HepG2 (cell line): ENCODE measurements at regions not wholly inside any gene's neighbourhood (a gene's known extent, or its start where the extent isn't known, plus 50 kb on each side); places are given as distances from the start of the nearest gene placed in this dataset.

Experiments
- FOXM1 ChIP-seq: sonication (generic); formaldehyde crosslinking; IDR thresholded peaks from 2 replicates; pipeline ENCODE4 v1.5.0; 2020; ENCODE audit warnings: missing genetic modification reagents
- GTF3A ChIP-seq: sonication (generic); formaldehyde crosslinking; conservative IDR thresholded peaks from 2 replicates; pipeline ENCODE4 v1.4.0; 2020; ENCODE audit warnings: mild to moderate bottlenecking, missing genetic modification reagents
- HHEX ChIP-seq: IDR thresholded peaks from 2 replicates; pipeline ENCODE4 v1.6.1; 2016; ENCODE audit warnings: control low read depth
- KAT8 ChIP-seq: IDR thresholded peaks from 2 replicates; pipeline ENCODE4 v1.6.1; 2016; ENCODE audit warnings: missing genetic modification reagents, missing compliant biosample characterization
- MTA3 ChIP-seq: sonication (generic); formaldehyde crosslinking; IDR thresholded peaks from 2 replicates; pipeline ENCODE4 v1.4.0; 2020; ENCODE audit warnings: missing genetic modification reagents
- NR2F6 ChIP-seq, 2 experiments: IDR thresholded peaks; 2 replicates each; pipeline ENCODE4 v1.6.1; 2016; ENCODE audit warnings: antibody characterized with exemption in 1 of 2, mild to moderate bottlenecking in 1 of 2
- PPARG ChIP-seq: conservative IDR thresholded peaks from 2 replicates; pipeline ENCODE4 v1.6.1; 2016; ENCODE audit warnings: missing biosample characterization, missing genetic modification reagents
- RBFOX2 ChIP-seq: fragments of 200-400 bp; formaldehyde crosslinking; IDR thresholded peaks from 2 replicates; pipeline ENCODE4 v1.6.1; 2017; ENCODE audit warnings: low read depth, mild to moderate bottlenecking, low read length
- RBM22 ChIP-seq: fragments of 200-400 bp; formaldehyde crosslinking; optimal IDR thresholded peaks from 2 replicates; pipeline ENCODE3; 2017; ENCODE audit warnings: mild to moderate bottlenecking, low read length, moderate library complexity
- SMC3 ChIP-seq: IDR thresholded peaks from 2 replicates; pipeline ENCODE4 v1.6.1; 2011; ENCODE audit warnings: low read length, improper control_type of control experiment
- TAF15 ChIP-seq: fragments of 200-400 bp; formaldehyde crosslinking; IDR thresholded peaks from one replicate; pipeline ENCODE4 v1.6.1; 2018; ENCODE audit warnings: mild to moderate bottlenecking, low read depth, low read length; ENCODE audit not compliant: poor library complexity, severe bottlenecking
- TARDBP ChIP-seq: sonication (generic); formaldehyde crosslinking; IDR thresholded peaks from 2 replicates; pipeline ENCODE4 v1.8.0; 2022; ENCODE audit warnings: mild to moderate bottlenecking, missing genetic modification reagents
- TBX2 ChIP-seq: sonication (generic); formaldehyde crosslinking; IDR thresholded peaks from 2 replicates; pipeline ENCODE4 v1.5.0; 2020; ENCODE audit warnings: missing genetic modification reagents, mild to moderate bottlenecking, borderline replicate concordance
- ZBTB38 ChIP-seq: sonication (generic); formaldehyde crosslinking; IDR thresholded peaks from 2 replicates; pipeline ENCODE4 v1.5.1; 2020; ENCODE audit warnings: mild to moderate bottlenecking, missing genetic modification reagents
- ZNF124 ChIP-seq: sonication (generic); formaldehyde crosslinking; IDR thresholded peaks from 2 replicates; pipeline ENCODE4 v1.4.0; 2020; ENCODE audit warnings: missing genetic modification reagents
- ZNF292 ChIP-seq: sonication (generic); formaldehyde crosslinking; IDR thresholded peaks from 2 replicates; pipeline ENCODE4 v1.8.1; 2022; ENCODE audit warnings: mild to moderate bottlenecking, low read depth, missing genetic modification reagents, borderline replicate concordance
- ZNF451 ChIP-seq: sonication (generic); formaldehyde crosslinking; IDR thresholded peaks from 2 replicates; pipeline ENCODE4 v1.5.0; 2020; ENCODE audit warnings: mild to moderate bottlenecking, missing genetic modification reagents
- ZNF549 ChIP-seq: sonication (generic); formaldehyde crosslinking; IDR thresholded peaks from 2 replicates; pipeline ENCODE4 v1.5.0; 2020; ENCODE audit warnings: missing genetic modification reagents
- ZNF674 ChIP-seq: sonication (generic); formaldehyde crosslinking; IDR thresholded peaks from 2 replicates; pipeline ENCODE4 v1.5.0; 2020; ENCODE audit warnings: low read depth, mild to moderate bottlenecking, missing genetic modification reagents
- ZNF788 ChIP-seq: sonication (generic); formaldehyde crosslinking; IDR thresholded peaks from 2 replicates; pipeline ENCODE4 v1.5.0; 2020; ENCODE audit warnings: mild to moderate bottlenecking, missing genetic modification reagents, borderline replicate concordance
- ZNF816 ChIP-seq: sonication (generic); formaldehyde crosslinking; IDR thresholded peaks from 2 replicates; pipeline ENCODE4 v1.8.0; 2022; ENCODE audit warnings: missing genetic modification reagents, mild to moderate bottlenecking, borderline replicate concordance
- ZSCAN29 ChIP-seq: sonication (generic); formaldehyde crosslinking; conservative IDR thresholded peaks from 2 replicates; pipeline ENCODE4 v1.4.0; 2020; ENCODE audit warnings: mild to moderate bottlenecking, missing genetic modification reagents
- TF ChIP-seq, protein P1 (sequence below): sonication (generic); formaldehyde crosslinking; IDR thresholded peaks from 2 replicates; pipeline ENCODE4 v1.4.0; 2020; ENCODE audit warnings: mild to moderate bottlenecking, missing genetic modification reagents
- TF ChIP-seq, protein P2 (sequence below): sonication (generic); formaldehyde crosslinking; IDR thresholded peaks from 2 replicates; pipeline ENCODE4 v1.4.0; 2020; ENCODE audit warnings: missing genetic modification reagents

DNA sequence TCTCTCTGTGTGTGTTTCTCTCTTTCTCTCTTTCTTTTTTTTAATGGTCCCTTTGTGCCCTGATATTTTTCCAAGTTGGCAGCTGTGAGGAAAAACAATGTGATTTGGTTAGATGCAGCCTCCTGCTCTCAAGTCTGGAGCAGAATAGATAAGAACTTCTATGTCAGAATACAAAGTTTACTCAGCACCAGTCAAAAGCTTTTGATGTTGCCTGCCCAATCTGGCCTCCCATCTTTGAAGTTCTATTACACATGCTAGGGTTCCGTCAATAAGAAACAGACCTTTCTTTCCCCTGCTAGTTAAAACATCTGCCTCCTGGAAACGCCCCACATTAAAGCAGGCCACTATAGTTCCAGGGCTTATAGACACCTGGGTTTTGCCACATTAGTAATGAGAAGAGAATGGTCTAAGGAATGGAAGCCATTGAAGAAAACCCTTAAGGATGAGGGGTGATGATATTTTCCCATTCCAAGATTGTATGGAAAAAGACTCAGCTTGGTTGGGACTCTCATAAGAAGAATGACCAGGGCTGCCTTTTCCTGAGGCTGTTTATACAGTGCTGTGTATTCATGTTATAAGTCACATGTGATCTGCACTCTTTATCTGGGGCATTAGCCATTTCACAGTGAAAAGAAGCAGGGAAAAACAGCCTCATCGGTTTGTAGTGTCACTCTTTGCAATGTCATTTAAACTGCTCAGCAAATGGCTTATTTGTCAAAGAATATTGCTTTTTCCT is 414.7 kb upstream of the PROX1 start (continued):
- TF ChIP-seq ZNF124 (CRISPR knock-in tag) (0 out of 2 replicates have a peak, but pooled peaks have one; percentile 39), ZNF788 (CRISPR knock-in tag) (no peak), PPARG (CRISPR knock-in tag) (peak; percentile 78; the same call in 1 of the 2 replicates), NR2F6 (IDR thresholded peaks at IDR 0.05) (peak; percentile 77), NR2F6 (CRISPR knock-in tag; IDR thresholded peaks at IDR 0.05) (peak; percentile 74), HHEX (CRISPR knock-in tag) (peak; percentile 26; the same call in 1 of the 2 replicates), TBX2 (CRISPR knock-in tag) (peak; percentile 80; the same call in 1 of the 2 replicates), ZNF292 (peak; percentile 88; the same call in 1 of the 2 replicates), RBFOX2 (no peak), ZNF816 (no peak), RBM22 (no peak), TAF15 (no peak), GTF3A (CRISPR knock-in tag) (no peak), ZSCAN29 (CRISPR knock-in tag) (peak; percentile 66; the same call in 1 of the 2 replicates), SMC3 (no peak), FOXM1 (CRISPR knock-in tag) (no peak), MTA3 (no peak), ZNF674 (no peak), ZNF451 (CRISPR knock-in tag) (no peak), TARDBP (peak; percentile 67; the same call in 1 of the 2 replicates), ZNF549 (CRISPR knock-in tag) (no peak), KAT8 (peak; percentile 50), ZBTB38 (CRISPR knock-in tag) (no peak)
- TF ChIP-seq, protein P1, sequence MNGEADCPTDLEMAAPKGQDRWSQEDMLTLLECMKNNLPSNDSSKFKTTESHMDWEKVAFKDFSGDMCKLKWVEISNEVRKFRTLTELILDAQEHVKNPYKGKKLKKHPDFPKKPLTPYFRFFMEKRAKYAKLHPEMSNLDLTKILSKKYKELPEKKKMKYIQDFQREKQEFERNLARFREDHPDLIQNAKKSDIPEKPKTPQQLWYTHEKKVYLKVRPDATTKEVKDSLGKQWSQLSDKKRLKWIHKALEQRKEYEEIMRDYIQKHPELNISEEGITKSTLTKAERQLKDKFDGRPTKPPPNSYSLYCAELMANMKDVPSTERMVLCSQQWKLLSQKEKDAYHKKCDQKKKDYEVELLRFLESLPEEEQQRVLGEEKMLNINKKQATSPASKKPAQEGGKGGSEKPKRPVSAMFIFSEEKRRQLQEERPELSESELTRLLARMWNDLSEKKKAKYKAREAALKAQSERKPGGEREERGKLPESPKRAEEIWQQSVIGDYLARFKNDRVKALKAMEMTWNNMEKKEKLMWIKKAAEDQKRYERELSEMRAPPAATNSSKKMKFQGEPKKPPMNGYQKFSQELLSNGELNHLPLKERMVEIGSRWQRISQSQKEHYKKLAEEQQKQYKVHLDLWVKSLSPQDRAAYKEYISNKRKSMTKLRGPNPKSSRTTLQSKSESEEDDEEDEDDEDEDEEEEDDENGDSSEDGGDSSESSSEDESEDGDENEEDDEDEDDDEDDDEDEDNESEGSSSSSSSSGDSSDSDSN, result no peak
- TF ChIP-seq, protein P2, sequence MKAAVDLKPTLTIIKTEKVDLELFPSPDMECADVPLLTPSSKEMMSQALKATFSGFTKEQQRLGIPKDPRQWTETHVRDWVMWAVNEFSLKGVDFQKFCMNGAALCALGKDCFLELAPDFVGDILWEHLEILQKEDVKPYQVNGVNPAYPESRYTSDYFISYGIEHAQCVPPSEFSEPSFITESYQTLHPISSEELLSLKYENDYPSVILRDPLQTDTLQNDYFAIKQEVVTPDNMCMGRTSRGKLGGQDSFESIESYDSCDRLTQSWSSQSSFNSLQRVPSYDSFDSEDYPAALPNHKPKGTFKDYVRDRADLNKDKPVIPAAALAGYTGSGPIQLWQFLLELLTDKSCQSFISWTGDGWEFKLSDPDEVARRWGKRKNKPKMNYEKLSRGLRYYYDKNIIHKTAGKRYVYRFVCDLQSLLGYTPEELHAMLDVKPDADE (CRISPR knock-in tag), result no peak
